ENCODE measurements at regions not wholly inside any gene's neighbourhood (a gene's known extent, or its start where the extent isn't known, plus 50 kb on each side); places are given as distances from the start of the nearest gene placed in this dataset.
"Not testable (repeated sequence)": the region's sequence is repeated elsewhere in the genome, so short reads cannot be mapped to it uniquely, and the experiment has no call there.

GRCh38 chr7:131823961-131824440 is 267.6 kb upstream of the PODXL start:
- TF ChIP-seq POLR2AphosphoS5, POLR2A (IDR thresholded peaks at IDR 0.05): not testable (repeated sequence)

All from gastroesophageal sphincter (tissue), 2 donors.